ENCODE measurements at regions not wholly inside any gene's neighbourhood (a gene's known extent, or its start where the extent isn't known, plus 50 kb on each side); places are given as distances from the start of the nearest gene placed in this dataset.

DNA sequence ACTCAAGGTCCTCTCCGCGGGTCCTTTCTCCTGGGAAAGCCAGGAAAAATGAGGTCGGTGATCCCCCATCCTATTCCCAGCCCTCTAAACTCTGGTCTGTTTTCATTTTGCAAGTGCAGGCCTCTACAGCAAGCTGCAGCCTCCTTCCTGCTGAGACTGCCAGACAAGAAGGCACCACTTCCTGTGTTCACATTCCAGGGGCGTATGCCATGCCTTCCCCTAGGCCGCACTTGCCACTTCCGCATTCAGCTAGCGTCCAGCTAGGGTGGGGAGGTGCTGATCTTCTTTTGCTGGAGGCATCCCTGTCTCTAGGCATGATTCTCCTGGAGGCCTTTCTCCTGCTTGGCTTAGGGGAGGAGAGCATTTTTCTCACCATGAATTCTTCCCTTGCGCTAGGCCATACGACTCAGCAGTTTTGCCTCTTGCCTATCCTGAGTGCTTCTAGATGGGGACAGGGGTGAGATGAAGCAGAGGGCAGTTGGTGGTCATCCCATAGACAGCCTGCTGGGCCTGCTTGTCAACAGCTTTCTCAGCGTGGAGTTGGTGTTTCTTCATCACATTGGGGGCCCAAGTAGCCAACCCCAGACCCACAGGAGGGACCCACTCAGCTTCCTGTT lies 328.9 kb downstream of the RPS24 start:
- H3K4me1 ChIP-seq (ENCODE audit: insufficient read depth) = no peaks in the 10 kb centered on the region
- H3K4me3 ChIP-seq = no peak overlapping the region
- H3K27me3 ChIP-seq = no peaks in the 10 kb centered on the region
- no peak overlapping the region for H3K27ac ChIP-seq
- TF ChIP-seq, protein P1, sequence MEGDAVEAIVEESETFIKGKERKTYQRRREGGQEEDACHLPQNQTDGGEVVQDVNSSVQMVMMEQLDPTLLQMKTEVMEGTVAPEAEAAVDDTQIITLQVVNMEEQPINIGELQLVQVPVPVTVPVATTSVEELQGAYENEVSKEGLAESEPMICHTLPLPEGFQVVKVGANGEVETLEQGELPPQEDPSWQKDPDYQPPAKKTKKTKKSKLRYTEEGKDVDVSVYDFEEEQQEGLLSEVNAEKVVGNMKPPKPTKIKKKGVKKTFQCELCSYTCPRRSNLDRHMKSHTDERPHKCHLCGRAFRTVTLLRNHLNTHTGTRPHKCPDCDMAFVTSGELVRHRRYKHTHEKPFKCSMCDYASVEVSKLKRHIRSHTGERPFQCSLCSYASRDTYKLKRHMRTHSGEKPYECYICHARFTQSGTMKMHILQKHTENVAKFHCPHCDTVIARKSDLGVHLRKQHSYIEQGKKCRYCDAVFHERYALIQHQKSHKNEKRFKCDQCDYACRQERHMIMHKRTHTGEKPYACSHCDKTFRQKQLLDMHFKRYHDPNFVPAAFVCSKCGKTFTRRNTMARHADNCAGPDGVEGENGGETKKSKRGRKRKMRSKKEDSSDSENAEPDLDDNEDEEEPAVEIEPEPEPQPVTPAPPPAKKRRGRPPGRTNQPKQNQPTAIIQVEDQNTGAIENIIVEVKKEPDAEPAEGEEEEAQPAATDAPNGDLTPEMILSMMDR (IDR thresholded peaks at IDR 0.05) = no peak
- TF ChIP-seq EP300 (IDR thresholded peaks at IDR 0.05) (no peak), POLR2A (IDR thresholded peaks at IDR 0.05) (no peak)
- H3K36me3 ChIP-seq = no peaks in the 10 kb centered on the region
- WGBS, 3 donors = 78 to 88% (median 82%) methylated on average over 10 of the region's 10 CpGs
- no peaks in the 10 kb centered on the region for H3K9me3 ChIP-seq
- no peak for DNase-seq
- intact Hi-C loops (cut with DNase I) = no loop called here

- 96 to 100% (median 97%) methylated on average over 4 of the region's 4 CpGs for WGBS, 3 donors
- DNase-seq = no peak
- TF ChIP-seq, protein P1 (IDR thresholded peaks at IDR 0.05) = no peak
- TF ChIP-seq EP300 (IDR thresholded peaks at IDR 0.05) = no peak
- TF ChIP-seq POLR2A (IDR thresholded peaks at IDR 0.05) = no peak
- Histone ChIP-seq H3K27me3 (no peaks in the 10 kb centered on the region), H3K9me3 (no peaks in the 10 kb centered on the region), H3K4me1 (ENCODE audit: insufficient read depth) (no peaks in the 10 kb centered on the region), H3K27ac (no peak overlapping the region), H3K4me3 (no peak overlapping the region), H3K36me3 (no peaks in the 10 kb centered on the region)
- intact Hi-C loops (cut with DNase I) = no loop called here
These were observed 329.5 kb downstream of the RPS24 start for GRCh38 chr10:78363190-78363589.

DNA sequence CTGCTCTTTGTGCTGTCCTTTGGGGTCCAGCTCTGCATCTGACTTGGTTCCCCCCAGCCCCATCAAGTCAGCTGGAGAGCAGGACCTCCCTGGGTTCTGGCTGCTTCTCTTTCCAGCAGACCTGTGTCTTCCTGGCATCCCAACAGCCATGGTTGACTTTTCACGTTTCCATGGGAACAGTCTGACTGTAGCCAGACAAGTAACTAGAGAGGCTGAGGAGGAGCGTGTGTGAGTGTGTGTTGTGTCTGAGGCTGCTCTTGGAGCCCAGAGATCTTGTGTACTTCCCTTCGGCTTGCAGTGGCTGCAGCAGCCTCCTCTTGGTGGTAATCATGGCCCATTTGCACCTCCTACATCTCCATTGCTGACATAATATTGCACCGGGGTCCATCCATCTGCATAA lies 332.0 kb downstream of the RPS24 start:
- no peak overlapping the region for H3K27ac ChIP-seq
- no peaks in the 10 kb centered on the region for H3K4me1 ChIP-seq (ENCODE audit: insufficient read depth)
- TF ChIP-seq POLR2A (IDR thresholded peaks at IDR 0.05) (no peak), EP300 (IDR thresholded peaks at IDR 0.05) (no peak)
- TF ChIP-seq, protein P1 (IDR thresholded peaks at IDR 0.05) = no peak
- 76 to 77% (median 76%) methylated on average over 4 of the region's 4 CpGs for WGBS, 3 donors
- no peaks in the 10 kb centered on the region for H3K9me3 ChIP-seq
- H3K36me3 ChIP-seq = no peaks in the 10 kb centered on the region
- intact Hi-C loops (cut with DNase I) = no loop called here
- H3K4me3 ChIP-seq = no peak overlapping the region
- no peak for DNase-seq
- no peaks in the 10 kb centered on the region for H3K27me3 ChIP-seq

DNA sequence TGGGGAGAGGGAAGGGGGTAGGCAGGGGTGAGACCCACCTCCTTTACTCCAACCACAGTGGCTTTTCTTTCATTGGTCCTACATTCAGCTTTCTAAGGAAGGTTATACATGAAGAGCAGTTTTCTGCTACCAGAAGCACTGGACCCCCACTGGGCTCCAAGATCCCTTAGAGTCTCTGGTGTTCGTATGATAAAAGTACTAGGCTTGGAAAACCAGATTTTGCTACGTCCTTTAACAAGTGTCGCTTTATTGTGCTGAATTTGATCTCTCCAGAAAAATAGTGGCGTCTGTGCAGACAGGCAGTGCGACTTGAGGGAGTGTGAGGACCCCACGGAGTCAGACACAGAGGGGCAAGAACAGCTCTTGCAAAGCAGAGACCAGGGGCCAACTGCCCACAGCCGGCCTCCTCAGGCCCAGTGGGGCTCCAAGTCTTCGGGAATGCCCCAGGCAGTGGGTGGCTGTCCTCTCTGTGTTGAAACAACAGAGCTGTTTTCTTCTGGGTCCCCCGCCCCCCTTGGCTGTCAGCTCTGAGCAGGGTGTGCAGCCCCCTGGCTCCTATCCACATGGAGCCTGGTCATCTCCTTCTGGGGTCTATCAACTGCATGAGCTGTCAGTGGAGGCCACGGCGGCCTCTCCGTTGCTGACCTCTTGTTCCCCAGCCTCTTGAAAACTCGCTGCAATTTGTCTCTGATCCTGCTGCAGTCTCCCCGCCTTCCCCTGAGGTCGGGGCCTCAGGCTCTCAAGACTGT lies 333.2 kb downstream of the RPS24 start:
- Histone ChIP-seq H3K27me3 (no peaks in the 10 kb centered on the region), H3K36me3 (no peaks in the 10 kb centered on the region), H3K27ac (no peak overlapping the region), H3K4me1 (ENCODE audit: insufficient read depth) (peaks cover 5% of the 10 kb centered on the region), H3K4me3 (no peak overlapping the region), H3K9me3 (no peaks in the 10 kb centered on the region)
- TF ChIP-seq EP300 (IDR thresholded peaks at IDR 0.05) (no peak), POLR2A (IDR thresholded peaks at IDR 0.05) (no peak)
- TF ChIP-seq, protein P1 (IDR thresholded peaks at IDR 0.05) = no peak
- DNase-seq = peak in 3 of 5 donors; percentile 31 to 66 (median 62)
- intact Hi-C loops (cut with DNase I) = no loop called here
- 50 to 67% (median 61%) methylated on average over 15 of the region's 15 CpGs for WGBS, 3 donors
